Esophagus muscularis mucosa (tissue), 4 donors: ENCODE measurements at regions not wholly inside any gene's neighbourhood (a gene's known extent, or its start where the extent isn't known, plus 50 kb on each side); places are given as distances from the start of the nearest gene placed in this dataset.

Source experiments
- DNase-seq: peaks from one replicate; pipeline ENCODE4 v3.0.0-alpha.2; 2017; ENCODE audit errors: extremely low spot score
- H3K27ac ChIP-seq, 4 donors: fragments of 200-600 bp; sonication (generic); replicated peaks in 1 of 4; 1 replicate in 3 of 4; 2 replicates in 1 of 4; pipeline ENCODE4 v1.5.1; 2016 to 2019; ENCODE audit warnings: mild to moderate bottlenecking in 1 of 4
- H3K27me3 ChIP-seq, 4 donors: fragments of 200-600 bp; sonication (generic); one replicate each; pipeline versions ENCODE4 v1.5.1 to v1.6.0; 2016 to 2019
- H3K36me3 ChIP-seq, 4 donors: fragments of 200-600 bp; sonication (generic); one replicate each; pipeline ENCODE4 v1.5.1; 2016 to 2019
- H3K4me1 ChIP-seq, 4 donors: fragments of 200-600 bp; sonication (generic); one replicate each; pipeline ENCODE4 v1.5.1; 2016 to 2019
- H3K4me3 ChIP-seq, 4 donors: fragments of 200-600 bp; sonication (generic); 1 replicate in 2 of 4; 2 replicates in 2 of 4; pipeline ENCODE4 v1.5.1; 2016 to 2019; ENCODE audit warnings: mild to moderate bottlenecking in 4 of 4, moderate library complexity in 1 of 4
- H3K9me3 ChIP-seq, 4 donors: fragments of 200-600 bp; sonication (generic); 1 replicate in 3 of 4; 2 replicates in 1 of 4; pipeline ENCODE4 v1.5.1; 2016 to 2019
- CTCF ChIP-seq, 3 experiments: fragments of 200-600 bp in 2 of 3; fragments of 450-650 bp in 1 of 3; sonication (generic) in 2 of 3; IDR thresholded peaks; one replicate each; pipeline ENCODE4 v1.5.1; 2017 to 2019; ENCODE audit warnings: antibody characterized with exemption in 3 of 3, mild to moderate bottlenecking in 2 of 3, moderate library complexity in 1 of 3
- EP300 ChIP-seq: sonication (generic); formaldehyde crosslinking; IDR thresholded peaks from one replicate; pipeline ENCODE4 v1.6.1; 2017; ENCODE audit warnings: antibody characterized with exemption
- POLR2A ChIP-seq: fragments of 450-650 bp; IDR thresholded peaks from one replicate; pipeline ENCODE4 v1.6.1; 2017; ENCODE audit warnings: antibody characterized with exemption, moderate library complexity, mild to moderate bottlenecking, low read depth
- POLR2AphosphoS5 ChIP-seq, 2 donors: sonication (generic); formaldehyde crosslinking; IDR thresholded peaks; one replicate each; pipeline ENCODE4 v1.6.1; 2017; ENCODE audit warnings: antibody characterized with exemption in 2 of 2
- WGBS: methylation state at CpG from one replicate; pipeline ENCODE4 v1.1.5; 2018; 5-methylcytosine and 5-hydroxymethylcytosine counted together
- intact Hi-C: fragments of 100-400 bp; cut with DNase I; formaldehyde crosslinking; loops from one replicate; pipeline ENCODE4 v1.15.1; 2023

GRCh38 chr12:97924122-97924521 lies 461.5 kb downstream of the RMST start:
- TF ChIP-seq POLR2A (no peak), POLR2AphosphoS5 (IDR thresholded peaks at IDR 0.05) (no peak), EP300 (no peak), CTCF (IDR thresholded peaks at IDR 0.05) (no peak)
- no peak overlapping the region for H3K27ac ChIP-seq
- no peak overlapping the region for H3K4me3 ChIP-seq
- no peaks in the 10 kb centered on the region for H3K9me3 ChIP-seq
- peaks cover 0 to 40% (median 21%) of the 10 kb centered on the region in 4 donors for H3K4me1 ChIP-seq
- intact Hi-C loops: no loop called here
- no peak for DNase-seq
- WGBS: 80% methylated on average over 4 of the region's 4 CpGs
- no peaks in the 10 kb centered on the region for H3K27me3 ChIP-seq
- no peaks in the 10 kb centered on the region for H3K36me3 ChIP-seq

GRCh38 chr12:97927977-97928376 lies 465.4 kb downstream of the RMST start:
- no peak overlapping the region for H3K4me3 ChIP-seq
- no peaks in the 10 kb centered on the region for H3K27me3 ChIP-seq
- TF ChIP-seq EP300: no peak
- no peak for TF ChIP-seq CTCF (IDR thresholded peaks at IDR 0.05)
- TF ChIP-seq POLR2AphosphoS5 (IDR thresholded peaks at IDR 0.05): no peak
- no peak for TF ChIP-seq POLR2A
- no peak for DNase-seq
- no peaks in the 10 kb centered on the region for H3K36me3 ChIP-seq
- intact Hi-C loops: no loop called here
- no peaks in the 10 kb centered on the region for H3K9me3 ChIP-seq
- WGBS: 55% methylated on average over 6 of the region's 6 CpGs
- H3K4me1 ChIP-seq: peaks cover 0 to 20% (median 11%) of the 10 kb centered on the region in 4 donors
- peak overlapping the region; percentile 5 to 46 (median 30) for H3K27ac ChIP-seq

- intact Hi-C loops: no loop called here
- no peaks in the 10 kb centered on the region for H3K9me3 ChIP-seq
- H3K4me1 ChIP-seq: peaks cover 0 to 40% (median 34%) of the 10 kb centered on the region in 4 donors
- H3K27me3 ChIP-seq: no peaks in the 10 kb centered on the region
- no peak for TF ChIP-seq POLR2AphosphoS5 (IDR thresholded peaks at IDR 0.05)
- no peak for TF ChIP-seq CTCF (IDR thresholded peaks at IDR 0.05)
- no peak for TF ChIP-seq EP300
- no peak for TF ChIP-seq POLR2A
- H3K36me3 ChIP-seq: no peaks in the 10 kb centered on the region
- DNase-seq: no peak
- no peak overlapping the region for H3K4me3 ChIP-seq
- H3K27ac ChIP-seq: no peak overlapping the region
- WGBS: 75% methylated on average over 5 of the region's 5 CpGs
These were observed 473.6 kb downstream of the RMST start for GRCh38 chr12:97936165-97936564.

DNA sequence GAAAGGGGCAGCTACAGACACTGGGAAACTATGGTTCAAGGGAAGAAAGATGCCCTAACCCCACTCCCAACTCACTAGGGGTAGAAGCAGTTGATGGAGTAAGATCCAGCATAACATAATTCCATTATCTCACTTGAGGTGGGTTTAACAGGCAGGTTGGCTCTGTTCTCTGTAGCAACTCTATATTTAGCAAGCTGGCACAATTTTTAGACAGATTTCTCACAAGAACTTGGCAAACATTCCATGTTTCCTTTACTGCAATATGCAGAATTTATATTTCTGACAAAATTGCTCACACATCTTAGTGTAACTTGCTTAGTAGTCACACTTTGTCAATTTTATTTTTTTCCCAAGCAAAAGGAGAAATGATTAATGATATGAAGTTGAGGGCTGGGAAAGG lies 475.4 kb downstream of the RMST start:
- no peaks in the 10 kb centered on the region for H3K36me3 ChIP-seq
- no peak overlapping the region for H3K4me3 ChIP-seq
- intact Hi-C loops: no loop called here
- H3K27ac ChIP-seq: peak overlapping the region; percentile 61 to 69 (median 66)
- DNase-seq: no peak
- peaks cover 0 to 40% (median 37%) of the 10 kb centered on the region in 4 donors for H3K4me1 ChIP-seq
- no peaks in the 10 kb centered on the region for H3K27me3 ChIP-seq
- H3K9me3 ChIP-seq: no peaks in the 10 kb centered on the region
- no peak for TF ChIP-seq EP300
- TF ChIP-seq CTCF (IDR thresholded peaks at IDR 0.05): no peak
- no peak for TF ChIP-seq POLR2AphosphoS5 (IDR thresholded peaks at IDR 0.05)
- no peak for TF ChIP-seq POLR2A

GRCh38 chr12:97939156-97939555 lies 476.6 kb downstream of the RMST start:
- no peaks in the 10 kb centered on the region for H3K27me3 ChIP-seq
- TF ChIP-seq POLR2AphosphoS5 (IDR thresholded peaks at IDR 0.05): no peak
- TF ChIP-seq EP300: no peak
- no peak for TF ChIP-seq CTCF (IDR thresholded peaks at IDR 0.05)
- no peak for TF ChIP-seq POLR2A
- H3K4me3 ChIP-seq: no peak overlapping the region
- H3K27ac ChIP-seq: peak overlapping the region; percentile 61 to 69 (median 66)
- WGBS: 88% methylated on average over 1 of the region's 1 CpG
- intact Hi-C loops: no loop called here
- DNase-seq: no peak
- no peaks in the 10 kb centered on the region for H3K36me3 ChIP-seq
- peaks cover 0 to 40% (median 38%) of the 10 kb centered on the region in 4 donors for H3K4me1 ChIP-seq
- no peaks in the 10 kb centered on the region for H3K9me3 ChIP-seq
